ENCODE measurements at regions not wholly inside any gene's neighbourhood (a gene's known extent, or its start where the extent isn't known, plus 50 kb on each side); places are given as distances from the start of the nearest gene placed in this dataset.

DNA sequence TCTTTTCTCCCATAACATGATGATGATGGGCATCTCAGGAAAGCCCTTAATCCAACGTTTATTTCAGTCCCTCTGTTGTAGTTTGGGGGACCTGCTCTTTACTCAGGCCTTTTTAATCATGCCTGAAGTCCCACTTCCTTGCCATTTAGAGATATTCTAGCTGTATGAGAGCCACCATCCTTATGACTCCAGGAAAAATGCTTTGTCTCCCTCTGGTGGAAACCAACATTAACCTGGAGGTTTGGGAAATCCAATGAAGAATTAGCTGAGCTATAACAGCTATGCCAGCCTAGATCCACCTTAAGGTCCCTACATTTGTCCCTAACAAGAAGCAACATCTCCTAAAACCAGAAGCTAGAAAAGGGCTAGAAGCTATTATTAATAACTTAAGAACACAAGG is 1399.1 kb downstream of the LRFN5 start:
- H2BK120ac ChIP-seq (ENCODE audit: insufficient read depth, low read length, poor library complexity): no peak overlapping the region
- DNase-seq: no peak
- no peaks in the 10 kb centered on the region for H3K27me3 ChIP-seq (ENCODE audit: insufficient read depth, low read length)
- H3K4me3 ChIP-seq (ENCODE audit: low read depth, low read length): no peak overlapping the region
- H2AFZ ChIP-seq (ENCODE audit: insufficient read depth, low read length, poor library complexity): no peak overlapping the region
- no peak overlapping the region for H3K4ac ChIP-seq (ENCODE audit: low read depth, low read length)
- H3K23ac ChIP-seq (ENCODE audit: low read length): no peak overlapping the region
- no peak overlapping the region for H4K12ac ChIP-seq (ENCODE audit: low read depth, low read length)
- no peaks in the 10 kb centered on the region for H3K36me3 ChIP-seq (ENCODE audit: control insufficient read depth in 1 of 2, insufficient read depth in 2 of 2, low read length in 2 of 2)
- H2BK5ac ChIP-seq (ENCODE audit: low read depth, low read length, poor library complexity): no peak overlapping the region
- H2AK5ac ChIP-seq (ENCODE audit: low read length): no peak overlapping the region
- H3K9ac ChIP-seq (ENCODE audit: low read length): no peak overlapping the region
- no peak overlapping the region for H4K91ac ChIP-seq (ENCODE audit: low read depth, low read length)
- no peak overlapping the region for H2BK12ac ChIP-seq (ENCODE audit: low read length)
- no peak overlapping the region for H3K14ac ChIP-seq (ENCODE audit: low read length)
- no peak overlapping the region for H4K8ac ChIP-seq (ENCODE audit: low read depth, low read length)
- no peak overlapping the region for H3K4me2 ChIP-seq (ENCODE audit: low read length)
- H3K18ac ChIP-seq (ENCODE audit: low read length): no peak overlapping the region
- no peak overlapping the region for H3K27ac ChIP-seq (ENCODE audit: low read depth, low read length)
- H3K79me2 ChIP-seq (ENCODE audit: control insufficient read depth, insufficient read depth, low read length, poor library complexity): no peaks in the 10 kb centered on the region
- WGBS (ENCODE audit: extremely low coverage, insufficient coverage, insufficient read length): no CpG with 5 or more reads among the region's 1 CpG
- H3K4me1 ChIP-seq (ENCODE audit: control insufficient read depth in 1 of 2, insufficient read depth in 2 of 2, low read length in 2 of 2): no peaks in the 10 kb centered on the region
- H3K9me3 ChIP-seq (ENCODE audit: insufficient read depth, low read depth, low read length): peaks cover 3% of the 10 kb centered on the region
- H3K79me1 ChIP-seq (ENCODE audit: low read length): no peaks in the 10 kb centered on the region

DNA sequence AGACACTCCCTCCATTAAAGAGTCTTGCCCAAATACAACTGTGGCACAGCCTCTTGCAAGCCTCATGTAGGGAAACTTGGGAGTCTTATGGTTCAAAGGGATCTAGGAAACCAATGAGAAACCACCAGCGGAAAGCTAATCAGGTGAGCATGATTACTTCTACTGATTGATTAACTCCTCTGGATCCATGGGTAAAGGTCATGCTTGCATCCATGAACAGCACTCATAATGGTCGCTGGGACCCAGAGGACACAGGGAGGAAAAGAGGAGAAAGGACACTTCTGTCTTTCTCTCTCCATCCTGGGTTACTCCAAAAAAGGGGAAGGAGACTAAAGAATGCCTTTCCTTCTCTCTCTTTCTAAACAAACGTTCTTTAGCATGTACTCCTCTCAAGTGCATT is 1397.2 kb downstream of the LRFN5 start:
- no peaks in the 10 kb centered on the region for H3K36me3 ChIP-seq (ENCODE audit: control insufficient read depth in 1 of 2, insufficient read depth in 2 of 2, low read length in 2 of 2)
- WGBS (ENCODE audit: extremely low coverage, insufficient coverage, insufficient read length): no CpG with 5 or more reads among the region's 3 CpGs
- no peak overlapping the region for H2AK5ac ChIP-seq (ENCODE audit: low read length)
- no peak overlapping the region for H2BK5ac ChIP-seq (ENCODE audit: low read depth, low read length, poor library complexity)
- H3K79me1 ChIP-seq (ENCODE audit: low read length): no peaks in the 10 kb centered on the region
- no peak overlapping the region for H4K91ac ChIP-seq (ENCODE audit: low read depth, low read length)
- no peak overlapping the region for H3K18ac ChIP-seq (ENCODE audit: low read length)
- H3K9ac ChIP-seq (ENCODE audit: low read length): no peak overlapping the region
- no peak overlapping the region for H3K27ac ChIP-seq (ENCODE audit: low read depth, low read length)
- no peak overlapping the region for H4K8ac ChIP-seq (ENCODE audit: low read depth, low read length)
- peaks cover 3% of the 10 kb centered on the region for H3K9me3 ChIP-seq (ENCODE audit: insufficient read depth, low read depth, low read length)
- H3K4me1 ChIP-seq (ENCODE audit: control insufficient read depth in 1 of 2, insufficient read depth in 2 of 2, low read length in 2 of 2): no peaks in the 10 kb centered on the region
- no peaks in the 10 kb centered on the region for H3K79me2 ChIP-seq (ENCODE audit: control insufficient read depth, insufficient read depth, low read length, poor library complexity)
- H2AFZ ChIP-seq (ENCODE audit: insufficient read depth, low read length, poor library complexity): no peak overlapping the region
- H2BK12ac ChIP-seq (ENCODE audit: low read length): no peak overlapping the region
- DNase-seq: no peak
- no peak overlapping the region for H3K23ac ChIP-seq (ENCODE audit: low read length)
- H3K27me3 ChIP-seq (ENCODE audit: insufficient read depth, low read length): no peaks in the 10 kb centered on the region
- H3K4me3 ChIP-seq (ENCODE audit: low read depth, low read length): no peak overlapping the region
- no peak overlapping the region for H4K12ac ChIP-seq (ENCODE audit: low read depth, low read length)
- H3K4me2 ChIP-seq (ENCODE audit: low read length): no peak overlapping the region
- no peak overlapping the region for H3K4ac ChIP-seq (ENCODE audit: low read depth, low read length)
- H2BK120ac ChIP-seq (ENCODE audit: insufficient read depth, low read length, poor library complexity): no peak overlapping the region
- no peak overlapping the region for H3K14ac ChIP-seq (ENCODE audit: low read length)

DNA sequence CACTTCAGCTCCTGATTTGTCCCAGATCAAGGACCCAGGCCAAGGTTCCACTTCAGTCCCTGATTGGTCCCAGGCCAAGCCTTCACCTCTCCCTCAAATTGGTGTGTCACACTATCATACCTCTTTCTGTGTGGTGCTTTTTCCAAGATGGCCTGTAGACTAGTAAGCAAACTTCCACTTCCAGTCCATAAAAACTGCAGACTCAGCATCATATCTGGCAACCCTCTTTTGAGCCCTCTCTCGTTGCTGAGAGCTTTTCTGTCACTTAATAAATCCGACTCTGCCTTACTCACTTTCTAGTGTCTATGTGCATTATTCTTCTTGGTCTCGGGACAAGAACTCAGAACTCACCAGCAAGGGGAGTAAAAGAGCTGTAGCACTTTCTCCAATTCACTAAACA is 1395.1 kb downstream of the LRFN5 start:
- Histone ChIP-seq H3K4me1 (ENCODE audit: control insufficient read depth in 1 of 2, insufficient read depth in 2 of 2, low read length in 2 of 2) (no peaks in the 10 kb centered on the region), H2AK5ac (ENCODE audit: low read length) (no peak overlapping the region), H3K14ac (ENCODE audit: low read length) (no peak overlapping the region), H3K18ac (ENCODE audit: low read length) (no peak overlapping the region), H3K79me1 (ENCODE audit: low read length) (no peaks in the 10 kb centered on the region), H3K9ac (ENCODE audit: low read length) (no peak overlapping the region), H2BK5ac (ENCODE audit: low read depth, low read length, poor library complexity) (no peak overlapping the region), H4K8ac (ENCODE audit: low read depth, low read length) (no peak overlapping the region), H3K4ac (ENCODE audit: low read depth, low read length) (no peak overlapping the region), H3K79me2 (ENCODE audit: control insufficient read depth, insufficient read depth, low read length, poor library complexity) (no peaks in the 10 kb centered on the region), H4K91ac (ENCODE audit: low read depth, low read length) (no peak overlapping the region), H3K9me3 (ENCODE audit: insufficient read depth, low read depth, low read length) (peaks cover 3% of the 10 kb centered on the region), H3K27me3 (ENCODE audit: insufficient read depth, low read length) (no peaks in the 10 kb centered on the region), H2BK120ac (ENCODE audit: insufficient read depth, low read length, poor library complexity) (no peak overlapping the region), H3K27ac (ENCODE audit: low read depth, low read length) (no peak overlapping the region), H4K12ac (ENCODE audit: low read depth, low read length) (no peak overlapping the region), H3K4me3 (ENCODE audit: low read depth, low read length) (no peak overlapping the region), H3K36me3 (ENCODE audit: control insufficient read depth in 1 of 2, insufficient read depth in 2 of 2, low read length in 2 of 2) (no peaks in the 10 kb centered on the region), H3K4me2 (ENCODE audit: low read length) (no peak overlapping the region), H2BK12ac (ENCODE audit: low read length) (no peak overlapping the region), H2AFZ (ENCODE audit: insufficient read depth, low read length, poor library complexity) (no peak overlapping the region), H3K23ac (ENCODE audit: low read length) (no peak overlapping the region)
- no peak for DNase-seq
- WGBS (ENCODE audit: extremely low coverage, insufficient coverage, insufficient read length): no CpG with 5 or more reads among the region's 3 CpGs

DNA sequence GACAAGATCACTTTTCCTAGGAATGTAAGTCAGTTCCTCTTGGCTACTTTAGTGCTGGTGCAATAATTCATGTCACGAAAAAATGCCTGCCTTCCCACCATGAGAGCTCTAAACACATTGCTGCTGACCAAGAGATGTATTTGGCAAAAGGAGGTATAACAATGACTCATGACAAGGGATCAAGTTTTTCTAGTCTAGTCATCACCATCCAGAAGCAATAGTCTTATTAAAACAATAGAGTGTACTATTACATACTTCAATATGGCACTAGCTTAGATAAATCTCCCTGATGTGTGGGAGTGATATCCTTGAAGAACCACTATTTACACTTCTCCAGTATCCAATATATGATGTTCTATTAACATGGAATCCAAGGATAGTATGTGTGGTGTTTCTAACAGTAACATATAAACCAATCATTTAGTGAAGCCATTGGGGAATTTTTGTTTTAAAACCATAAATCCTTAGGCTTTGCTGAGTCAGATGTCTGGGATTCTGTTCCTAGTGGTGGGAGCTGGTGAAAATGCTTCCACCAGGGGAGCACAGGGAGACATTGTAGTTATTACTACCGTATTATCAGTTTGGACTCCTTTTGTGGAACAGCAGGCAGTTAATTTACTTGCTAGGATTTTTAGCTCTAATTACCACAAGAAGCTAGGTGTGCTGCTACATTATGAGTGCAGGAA is 1387.5 kb downstream of the LRFN5 start:
- H3K27me3 ChIP-seq (ENCODE audit: insufficient read depth, low read length): no peaks in the 10 kb centered on the region
- H3K4me3 ChIP-seq (ENCODE audit: low read depth, low read length): no peak overlapping the region
- no peak overlapping the region for H2AK5ac ChIP-seq (ENCODE audit: low read length)
- H3K18ac ChIP-seq (ENCODE audit: low read length): no peak overlapping the region
- DNase-seq: no peak
- H2BK5ac ChIP-seq (ENCODE audit: low read depth, low read length, poor library complexity): no peak overlapping the region
- no peak overlapping the region for H3K4ac ChIP-seq (ENCODE audit: low read depth, low read length)
- no peak overlapping the region for H3K23ac ChIP-seq (ENCODE audit: low read length)
- H4K12ac ChIP-seq (ENCODE audit: low read depth, low read length): no peak overlapping the region
- no peak overlapping the region for H3K9ac ChIP-seq (ENCODE audit: low read length)
- H2BK12ac ChIP-seq (ENCODE audit: low read length): no peak overlapping the region
- no peaks in the 10 kb centered on the region for H3K4me1 ChIP-seq (ENCODE audit: control insufficient read depth in 1 of 2, insufficient read depth in 2 of 2, low read length in 2 of 2)
- H3K79me1 ChIP-seq (ENCODE audit: low read length): no peaks in the 10 kb centered on the region
- H2AFZ ChIP-seq (ENCODE audit: insufficient read depth, low read length, poor library complexity): no peak overlapping the region
- no peaks in the 10 kb centered on the region for H3K9me3 ChIP-seq (ENCODE audit: insufficient read depth, low read depth, low read length)
- H3K14ac ChIP-seq (ENCODE audit: low read length): no peak overlapping the region
- no CpG with 5 or more reads among the region's 2 CpGs for WGBS (ENCODE audit: extremely low coverage, insufficient coverage, insufficient read length)
- H2BK120ac ChIP-seq (ENCODE audit: insufficient read depth, low read length, poor library complexity): no peak overlapping the region
- no peak overlapping the region for H4K8ac ChIP-seq (ENCODE audit: low read depth, low read length)
- H3K79me2 ChIP-seq (ENCODE audit: control insufficient read depth, insufficient read depth, low read length, poor library complexity): no peaks in the 10 kb centered on the region
- no peak overlapping the region for H3K4me2 ChIP-seq (ENCODE audit: low read length)
- H4K91ac ChIP-seq (ENCODE audit: low read depth, low read length): no peak overlapping the region
- no peaks in the 10 kb centered on the region for H3K36me3 ChIP-seq (ENCODE audit: control insufficient read depth in 1 of 2, insufficient read depth in 2 of 2, low read length in 2 of 2)
- no peak overlapping the region for H3K27ac ChIP-seq (ENCODE audit: low read depth, low read length)
